Stomach (tissue), 8 donors: ENCODE measurements at regions not wholly inside any gene's neighbourhood (a gene's known extent, or its start where the extent isn't known, plus 50 kb on each side); places are given as distances from the start of the nearest gene placed in this dataset.

ENCODE experiments used
- DNase-seq, 2 donors: peaks; one replicate each; pipeline versions ENCODE4 v3.0.0 to v3.0.0-alpha.2; 2013 to 2019
- H3K27ac ChIP-seq, 5 donors: fragments of 200-600 bp in 4 of 5; sonication (generic) in 4 of 5; one replicate each; pipeline ENCODE4 v1.5.1; 2013 to 2019; ENCODE audit warnings: mild to moderate bottlenecking in 1 of 5, moderate library complexity in 1 of 5
- H3K27me3 ChIP-seq, 3 donors: fragments of 200-600 bp; sonication (generic); one replicate each; pipeline ENCODE4 v1.5.1; 2017 to 2019; ENCODE audit warnings: mixed run types in 1 of 3
- H3K36me3 ChIP-seq, 4 donors: fragments of 200-600 bp; sonication (generic); 1 replicate in 3 of 4; 2 replicates in 1 of 4; pipeline ENCODE4 v1.5.1; 2016 to 2019
- H3K4me1 ChIP-seq, 4 donors: fragments of 200-600 bp; sonication (generic); one replicate each; pipeline ENCODE4 v1.5.1; 2016 to 2019
- H3K4me3 ChIP-seq, 4 donors: fragments of 200-600 bp; sonication (generic) in 3 of 4; one replicate each; pipeline ENCODE4 v1.5.1; 2016 to 2019; ENCODE audit warnings: mild to moderate bottlenecking in 1 of 4
- H3K9me3 ChIP-seq, 4 donors: fragments of 200-600 bp; sonication (generic); one replicate each; pipeline ENCODE4 v1.5.1; 2016 to 2019
- EP300 ChIP-seq: sonication (generic); formaldehyde crosslinking; IDR thresholded peaks from one replicate; pipeline ENCODE4 v1.6.1; 2017; ENCODE audit warnings: antibody characterized with exemption
- POLR2A ChIP-seq, 4 donors: fragments of 450-650 bp; IDR thresholded peaks; one replicate each; pipeline ENCODE4 v1.6.1; 2016; ENCODE audit warnings: antibody characterized with exemption in 4 of 4, control low read depth in 2 of 4, mild to moderate bottlenecking in 1 of 4, moderate library complexity in 1 of 4
- POLR2AphosphoS5 ChIP-seq, 3 donors: sonication (generic); formaldehyde crosslinking; IDR thresholded peaks; one replicate each; pipeline ENCODE4 v1.6.1; 2016; ENCODE audit warnings: antibody characterized with exemption in 3 of 3
- WGBS, 5 donors: extraction: QIAGEN DNeasy Blood & Tissue Kit in 3 of 5; methylation state at CpG; one replicate each; pipeline versions ENCODE4 v1.1.5 to v1.1.7; 2013 to 2018; 5-methylcytosine and 5-hydroxymethylcytosine counted together
- intact Hi-C: fragments of 100-400 bp; cut with DNase I; formaldehyde crosslinking; loops from one replicate; pipeline ENCODE4 v1.15.1; 2023; ENCODE audit warnings: low total_unique reads
- TF ChIP-seq, protein P1 (sequence below), 7 experiments: fragments of 450-650 bp in 4 of 7; fragments of 200-600 bp in 3 of 7; sonication (generic) in 3 of 7; IDR thresholded peaks; one replicate each; pipeline ENCODE4 v1.5.1; 2016 to 2019; ENCODE audit warnings: antibody characterized with exemption in 7 of 7, control low read depth in 2 of 7, mild to moderate bottlenecking in 1 of 7
- donor health status: healthy with polysubstance abuse.
- donor health status: Bipolar disorder and iron deficiency.
- donor health status: healthy.

DNA sequence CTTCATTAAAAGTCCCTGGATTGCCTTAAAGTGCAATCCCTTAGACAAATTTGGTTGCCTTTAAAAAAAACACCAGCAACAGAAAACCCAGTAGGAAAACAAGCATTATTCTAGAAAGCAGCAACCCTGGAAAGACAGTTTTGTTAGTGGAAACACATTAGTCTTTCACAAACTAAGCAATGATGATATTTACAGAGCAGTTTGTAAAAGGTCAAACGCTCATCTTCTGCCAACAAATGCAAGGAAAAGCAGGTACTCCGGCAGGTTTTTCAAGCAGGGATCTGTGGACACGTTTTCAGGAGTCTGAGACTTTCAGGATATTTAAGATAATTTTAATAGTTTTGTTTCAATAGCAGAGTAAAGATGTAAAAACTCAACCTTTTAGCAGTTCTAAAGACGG, 202.2 kb downstream of the EXOC5 start:
- no peak overlapping the region for H3K4me3 ChIP-seq
- no peak overlapping the region for H3K27ac ChIP-seq
- H3K27me3 ChIP-seq = peaks cover 0 to 29% (median 11%) of the 10 kb centered on the region in 3 donors
- TF ChIP-seq POLR2AphosphoS5 (IDR thresholded peaks at IDR 0.05) (no peak), EP300 (no peak), POLR2A (IDR thresholded peaks at IDR 0.05) (no peak)
- TF ChIP-seq, protein P1, sequence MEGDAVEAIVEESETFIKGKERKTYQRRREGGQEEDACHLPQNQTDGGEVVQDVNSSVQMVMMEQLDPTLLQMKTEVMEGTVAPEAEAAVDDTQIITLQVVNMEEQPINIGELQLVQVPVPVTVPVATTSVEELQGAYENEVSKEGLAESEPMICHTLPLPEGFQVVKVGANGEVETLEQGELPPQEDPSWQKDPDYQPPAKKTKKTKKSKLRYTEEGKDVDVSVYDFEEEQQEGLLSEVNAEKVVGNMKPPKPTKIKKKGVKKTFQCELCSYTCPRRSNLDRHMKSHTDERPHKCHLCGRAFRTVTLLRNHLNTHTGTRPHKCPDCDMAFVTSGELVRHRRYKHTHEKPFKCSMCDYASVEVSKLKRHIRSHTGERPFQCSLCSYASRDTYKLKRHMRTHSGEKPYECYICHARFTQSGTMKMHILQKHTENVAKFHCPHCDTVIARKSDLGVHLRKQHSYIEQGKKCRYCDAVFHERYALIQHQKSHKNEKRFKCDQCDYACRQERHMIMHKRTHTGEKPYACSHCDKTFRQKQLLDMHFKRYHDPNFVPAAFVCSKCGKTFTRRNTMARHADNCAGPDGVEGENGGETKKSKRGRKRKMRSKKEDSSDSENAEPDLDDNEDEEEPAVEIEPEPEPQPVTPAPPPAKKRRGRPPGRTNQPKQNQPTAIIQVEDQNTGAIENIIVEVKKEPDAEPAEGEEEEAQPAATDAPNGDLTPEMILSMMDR (IDR thresholded peaks at IDR 0.05) = no peak
- H3K36me3 ChIP-seq = no peaks in the 10 kb centered on the region
- no peak for DNase-seq
- no peaks in the 10 kb centered on the region for H3K4me1 ChIP-seq
- H3K9me3 ChIP-seq = no peaks in the 10 kb centered on the region
- WGBS, 5 donors = 30 to 56% (median 47%) methylated on average over 4 of the region's 4 CpGs
- intact Hi-C loops = no loop called here

DNA sequence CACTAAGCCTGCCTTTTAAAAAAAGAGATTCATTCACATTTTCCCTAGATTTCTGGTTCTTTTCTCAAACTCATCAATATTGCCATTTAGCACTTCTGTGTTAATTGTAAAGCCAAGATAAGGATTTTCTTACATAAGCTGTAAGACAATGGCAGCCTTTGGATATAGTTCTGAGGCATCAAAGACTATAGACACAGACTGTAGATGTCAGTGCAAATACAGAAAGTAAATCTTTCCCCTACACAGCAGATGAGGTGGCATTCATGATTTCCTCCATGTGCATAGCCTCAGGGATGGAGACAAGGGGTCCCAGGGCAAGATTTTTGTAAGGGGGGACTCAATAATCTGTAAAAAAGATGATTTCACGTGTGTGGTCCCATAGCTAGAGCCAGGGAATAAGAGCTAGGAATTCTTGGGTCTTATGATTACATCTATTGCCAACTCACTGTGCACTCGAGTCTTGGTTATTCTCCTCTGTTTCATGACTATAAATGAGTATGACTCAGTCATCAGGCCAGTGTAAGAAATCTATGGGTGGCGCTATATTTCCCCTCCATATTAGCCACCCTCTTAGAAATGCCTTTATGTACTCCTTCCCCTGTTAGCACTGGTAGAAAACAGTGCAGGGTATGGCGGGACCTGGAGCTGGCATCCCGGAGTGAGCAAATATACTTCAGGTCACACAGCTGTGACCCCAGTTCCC, 207.5 kb downstream of the EXOC5 start:
- Histone ChIP-seq H3K27ac (no peak overlapping the region), H3K4me1 (peaks cover 0 to 6% (median 3%) of the 10 kb centered on the region in 4 donors)

GRCh38 chr14:57060276-57060955, 208.3 kb downstream of the EXOC5 start:
- Histone ChIP-seq H3K9me3 (no peaks in the 10 kb centered on the region), H3K36me3 (no peaks in the 10 kb centered on the region), H3K27me3 (no peaks in the 10 kb centered on the region), H3K4me3 (no peak overlapping the region), H3K4me1 (peaks cover 0 to 6% (median 3%) of the 10 kb centered on the region in 4 donors), H3K27ac (peak overlapping the region in 1 of 5 donors; percentile 11)
- WGBS, 5 donors = 43 to 57% (median 53%) methylated on average over 6 of the region's 6 CpGs
- no peak for TF ChIP-seq EP300
- TF ChIP-seq, protein P1 (IDR thresholded peaks at IDR 0.05) = no peak
- TF ChIP-seq POLR2AphosphoS5 (IDR thresholded peaks at IDR 0.05) = no peak
- no peak for TF ChIP-seq POLR2A (IDR thresholded peaks at IDR 0.05)
- intact Hi-C loops = no loop called here
- peak in 1 of 2 donors; percentile 28 for DNase-seq

More for the DNA sequence above, 207.5 kb downstream of the EXOC5 start:
- H3K36me3 ChIP-seq = no peaks in the 10 kb centered on the region
- TF ChIP-seq POLR2AphosphoS5 (IDR thresholded peaks at IDR 0.05) (no peak), EP300 (no peak), POLR2A (IDR thresholded peaks at IDR 0.05) (no peak)
- TF ChIP-seq, protein P1 (IDR thresholded peaks at IDR 0.05) = no peak
- intact Hi-C loops = no loop called here
- no peak for DNase-seq
- H3K4me3 ChIP-seq = no peak overlapping the region
- WGBS, 5 donors = 81 to 96% (median 91%) methylated on average over 5 of the region's 5 CpGs
- no peaks in the 10 kb centered on the region for H3K9me3 ChIP-seq
- no peaks in the 10 kb centered on the region for H3K27me3 ChIP-seq

DNA sequence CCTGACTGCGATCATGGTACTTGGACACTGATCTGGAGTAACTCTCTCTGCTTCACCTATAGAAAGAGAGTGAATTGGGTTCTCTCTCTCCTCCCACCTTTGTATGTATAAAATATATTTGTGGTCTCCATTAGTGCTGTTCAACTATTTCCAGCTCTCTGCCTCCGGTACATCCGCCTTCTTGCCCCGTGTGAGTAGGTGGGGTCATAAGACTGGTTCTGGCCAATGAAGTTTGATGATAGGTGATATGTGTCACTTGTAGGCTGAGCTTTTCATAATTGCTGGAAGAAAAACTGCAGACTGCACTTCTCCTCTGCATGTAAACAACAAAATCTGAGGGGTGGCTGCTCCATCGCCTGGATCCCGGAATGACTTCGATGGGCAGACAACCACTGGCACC, 210.4 kb downstream of the EXOC5 start:
- intact Hi-C loops = no loop called here
- no peaks in the 10 kb centered on the region for H3K9me3 ChIP-seq
- DNase-seq = no peak
- H3K36me3 ChIP-seq = no peaks in the 10 kb centered on the region
- H3K4me3 ChIP-seq = no peak overlapping the region
- no peaks in the 10 kb centered on the region for H3K27me3 ChIP-seq
- peaks cover 0 to 6% (median 3%) of the 10 kb centered on the region in 4 donors for H3K4me1 ChIP-seq
- WGBS, 5 donors = 77 to 80% (median 79%) methylated on average over 6 to 7 of the region's 7 CpGs
- no peak overlapping the region for H3K27ac ChIP-seq
- no peak for TF ChIP-seq EP300
- TF ChIP-seq POLR2A (IDR thresholded peaks at IDR 0.05) = no peak
- TF ChIP-seq, protein P1 (IDR thresholded peaks at IDR 0.05) = no peak
- TF ChIP-seq POLR2AphosphoS5 (IDR thresholded peaks at IDR 0.05) = no peak
